OCI-LY1 (cell line): ENCODE measurements at regions not wholly inside any gene's neighbourhood (a gene's known extent, or its start where the extent isn't known, plus 50 kb on each side); places are given as distances from the start of the nearest gene placed in this dataset.

Experiments used
- H2AFZ ChIP-seq: fragments of 200-600 bp; sonication (generic), shearing (Covaris generic); 2 replicates; pipeline ENCODE4 v1.6.0; 2014; ENCODE audit warnings: antibody characterized with exemption, mild to moderate bottlenecking, low read length
- H3F3A ChIP-seq: fragments of 200-600 bp; sonication (generic), shearing (Covaris generic); 2 replicates; pipeline ENCODE4 v1.6.0; 2014; ENCODE audit warnings: mild to moderate bottlenecking, antibody characterized with exemption, low read length, moderate library complexity; ENCODE audit not compliant: insufficient read depth
- H3K27ac ChIP-seq: fragments of 200-600 bp; sonication (generic); 2 replicates; pipeline ENCODE4 v1.5.1; 2014; ENCODE audit warnings: low read length, mixed run types, mild to moderate bottlenecking, low read depth; ENCODE audit not compliant: poor library complexity, severe bottlenecking
- H3K27me3 ChIP-seq: fragments of 200-600 bp; sonication (generic); 2 replicates; pipeline ENCODE4 v1.6.0; 2014; ENCODE audit warnings: antibody characterized with exemption, mild to moderate bottlenecking, low read length, moderate library complexity; ENCODE audit not compliant: insufficient read depth
- H3K36me3 ChIP-seq: fragments of 200-600 bp; sonication (generic); 2 replicates; pipeline ENCODE4 v1.6.1; 2014; ENCODE audit warnings: mild to moderate bottlenecking, antibody characterized with exemption, low read length, moderate library complexity, mixed read lengths; ENCODE audit not compliant: insufficient read depth
- H3K4me1 ChIP-seq: fragments of 200-600 bp; sonication (generic); 2 replicates; pipeline ENCODE4 v1.5.1; 2014; ENCODE audit warnings: mild to moderate bottlenecking, low read length, moderate library complexity; ENCODE audit not compliant: insufficient read depth, severe bottlenecking
- H3K4me2 ChIP-seq: fragments of 200-600 bp; sonication (generic), shearing (Covaris generic); 2 replicates; pipeline ENCODE4 v1.6.1; 2014; ENCODE audit warnings: low read length
- H3K4me3 ChIP-seq: fragments of 200-600 bp; sonication (generic); 2 replicates; pipeline ENCODE4 v1.5.1; 2014; ENCODE audit warnings: low read length, low read depth, mild to moderate bottlenecking, mixed read lengths; ENCODE audit not compliant: poor library complexity, severe bottlenecking
- H3K79me2 ChIP-seq: fragments of 200-600 bp; shearing (Covaris generic); 2 replicates; pipeline ENCODE4 v1.6.1; 2016; ENCODE audit warnings: mixed run types, low read length, mixed read lengths; ENCODE audit not compliant: insufficient read depth
- H3K9ac ChIP-seq: fragments of 200-600 bp; sonication (generic), shearing (Covaris generic); 2 replicates; pipeline ENCODE4 v1.6.1; 2014; ENCODE audit warnings: mild to moderate bottlenecking, low read length, mixed read lengths
- H3K9me2 ChIP-seq: fragments of 200-600 bp; sonication (generic), shearing (Covaris generic); 2 replicates; pipeline ENCODE4 v1.6.1; 2014; ENCODE audit warnings: low read depth, mild to moderate bottlenecking, low read length, mixed read lengths
- H3K9me3 ChIP-seq: fragments of 200-600 bp; shearing (Covaris generic); 2 replicates; pipeline ENCODE4 v1.6.1; 2014; ENCODE audit warnings: low read length, mixed read lengths
- H4K20me1 ChIP-seq: fragments of 200-600 bp; sonication (generic), shearing (Covaris generic); 2 replicates; pipeline ENCODE4 v1.6.0; 2016; ENCODE audit warnings: mild to moderate bottlenecking, low read length; ENCODE audit not compliant: insufficient read depth
- CTCF ChIP-seq: fragments of 200-600 bp; sonication (generic), shearing (Covaris generic); IDR thresholded peaks from 2 replicates; pipeline ENCODE4 v1.5.1; 2017; ENCODE audit warnings: mild to moderate bottlenecking, antibody characterized with exemption, low read length, moderate library complexity, mixed read lengths
- EZH2 ChIP-seq: fragments of 200-600 bp; sonication (generic), shearing (Covaris generic); IDR thresholded peaks from 2 replicates; pipeline ENCODE4 v1.8.0; 2017; ENCODE audit warnings: borderline replicate concordance, mixed run types, mild to moderate bottlenecking, antibody characterized with exemption, low read length, moderate library complexity, mixed read lengths

GRCh38 chr4:144403893-144404292 is 242.1 kb upstream of the HHIP start:
- Histone ChIP-seq H3K9me3 (no peaks in the 10 kb centered on the region), H2AFZ (no peak overlapping the region), H3K27me3 (no peaks in the 10 kb centered on the region), H4K20me1 (no peaks in the 10 kb centered on the region), H3K9ac (no peak overlapping the region), H3K4me2 (no peak overlapping the region), H3K79me2 (no peaks in the 10 kb centered on the region), H3K4me3 (no peak overlapping the region), H3K9me2 (no peaks in the 10 kb centered on the region), H3F3A (no peaks in the 10 kb centered on the region), H3K4me1 (no peaks in the 10 kb centered on the region), H3K27ac (no peak overlapping the region), H3K36me3 (no peaks in the 10 kb centered on the region)
- TF ChIP-seq EZH2 (no peak), CTCF (no peak)

- H3K27me3 ChIP-seq = no peaks in the 10 kb centered on the region
- no peak overlapping the region for H3K27ac ChIP-seq
- no peak overlapping the region for H3K4me2 ChIP-seq
- no peak overlapping the region for H3K4me3 ChIP-seq
- H3K36me3 ChIP-seq = no peaks in the 10 kb centered on the region
- no peak overlapping the region for H3K9ac ChIP-seq
- no peaks in the 10 kb centered on the region; the same call in 1 of the 2 replicates for H3K9me2 ChIP-seq
- no peaks in the 10 kb centered on the region for H3F3A ChIP-seq
- TF ChIP-seq EZH2 (no peak), CTCF (no peak)
- H3K79me2 ChIP-seq = no peaks in the 10 kb centered on the region
- no peaks in the 10 kb centered on the region for H3K4me1 ChIP-seq
- H4K20me1 ChIP-seq = no peaks in the 10 kb centered on the region
- H2AFZ ChIP-seq = no peak overlapping the region
- H3K9me3 ChIP-seq = no peaks in the 10 kb centered on the region
These were observed 236.4 kb upstream of the HHIP start for GRCh38 chr4:144409525-144409924.

GRCh38 chr4:144410230-144410783 is 235.6 kb upstream of the HHIP start:
- no peak for TF ChIP-seq EZH2
- no peak for TF ChIP-seq CTCF
- no peaks in the 10 kb centered on the region for H3K36me3 ChIP-seq
- no peak overlapping the region for H2AFZ ChIP-seq
- H3K9me2 ChIP-seq = no peaks in the 10 kb centered on the region; the same call in 1 of the 2 replicates
- no peak overlapping the region for H3K27ac ChIP-seq
- H3K4me3 ChIP-seq = no peak overlapping the region
- no peaks in the 10 kb centered on the region for H3F3A ChIP-seq
- no peaks in the 10 kb centered on the region for H3K9me3 ChIP-seq
- no peaks in the 10 kb centered on the region for H4K20me1 ChIP-seq
- H3K79me2 ChIP-seq = no peaks in the 10 kb centered on the region
- H3K4me1 ChIP-seq = no peaks in the 10 kb centered on the region
- H3K4me2 ChIP-seq = no peak overlapping the region
- no peaks in the 10 kb centered on the region for H3K27me3 ChIP-seq
- no peak overlapping the region for H3K9ac ChIP-seq
